ENCODE measurements at regions not wholly inside any gene's neighbourhood (a gene's known extent, or its start where the extent isn't known, plus 50 kb on each side); places are given as distances from the start of the nearest gene placed in this dataset.

- intact Hi-C loops (cut with DNase I), result no loop called here
- H3K4me1 ChIP-seq, result peaks cover under 1 to 3% of the 10 kb centered on the region in 2 donors
- no peak for DNase-seq
- no peaks in the 10 kb centered on the region for H3K9me3 ChIP-seq
- H3K4me3 ChIP-seq (replicated peaks in 1 of 3), result no peak overlapping the region
- no peak overlapping the region for H3K27ac ChIP-seq
- no peak for TF ChIP-seq POLR2A (IDR thresholded peaks at IDR 0.05)
- TF ChIP-seq, protein P1, sequence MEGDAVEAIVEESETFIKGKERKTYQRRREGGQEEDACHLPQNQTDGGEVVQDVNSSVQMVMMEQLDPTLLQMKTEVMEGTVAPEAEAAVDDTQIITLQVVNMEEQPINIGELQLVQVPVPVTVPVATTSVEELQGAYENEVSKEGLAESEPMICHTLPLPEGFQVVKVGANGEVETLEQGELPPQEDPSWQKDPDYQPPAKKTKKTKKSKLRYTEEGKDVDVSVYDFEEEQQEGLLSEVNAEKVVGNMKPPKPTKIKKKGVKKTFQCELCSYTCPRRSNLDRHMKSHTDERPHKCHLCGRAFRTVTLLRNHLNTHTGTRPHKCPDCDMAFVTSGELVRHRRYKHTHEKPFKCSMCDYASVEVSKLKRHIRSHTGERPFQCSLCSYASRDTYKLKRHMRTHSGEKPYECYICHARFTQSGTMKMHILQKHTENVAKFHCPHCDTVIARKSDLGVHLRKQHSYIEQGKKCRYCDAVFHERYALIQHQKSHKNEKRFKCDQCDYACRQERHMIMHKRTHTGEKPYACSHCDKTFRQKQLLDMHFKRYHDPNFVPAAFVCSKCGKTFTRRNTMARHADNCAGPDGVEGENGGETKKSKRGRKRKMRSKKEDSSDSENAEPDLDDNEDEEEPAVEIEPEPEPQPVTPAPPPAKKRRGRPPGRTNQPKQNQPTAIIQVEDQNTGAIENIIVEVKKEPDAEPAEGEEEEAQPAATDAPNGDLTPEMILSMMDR (IDR thresholded peaks at IDR 0.05), result no peak
- H3K27me3 ChIP-seq, result no peaks in the 10 kb centered on the region
- no peaks in the 10 kb centered on the region for H3K36me3 ChIP-seq
Measured at GRCh38 chr2:8053216-8053615, 628.6 kb upstream of the ID2 start.

DNA sequence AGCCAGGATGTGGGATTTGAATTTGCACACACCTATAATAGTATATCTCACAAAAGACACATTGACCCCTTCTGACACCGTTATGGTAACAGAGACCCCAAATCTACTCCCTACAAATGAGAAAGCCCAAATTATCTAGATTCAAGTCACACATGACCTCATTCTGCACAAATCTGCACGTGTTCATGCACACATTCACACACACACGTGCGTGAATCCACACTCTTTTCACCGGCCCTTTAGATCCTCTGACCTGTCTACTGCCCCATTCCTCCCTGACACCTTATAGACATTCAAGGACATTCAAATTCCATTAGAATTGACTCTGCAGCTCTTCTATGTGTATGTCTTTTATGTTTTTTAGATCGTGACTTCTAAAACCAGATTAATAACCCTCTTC lies 627.8 kb upstream of the ID2 start:
- H3K4me1 ChIP-seq, result peaks cover 6 to 10% of the 10 kb centered on the region in 2 donors
- H3K27ac ChIP-seq, result no peak overlapping the region
- no peak for TF ChIP-seq POLR2A (IDR thresholded peaks at IDR 0.05)
- TF ChIP-seq, protein P1 (IDR thresholded peaks at IDR 0.05), result no peak
- H3K36me3 ChIP-seq, result no peaks in the 10 kb centered on the region
- 96 to 97% methylated on average over 6 of the region's 6 CpGs for WGBS, 2 donors
- intact Hi-C loops (cut with DNase I), result no loop called here
- no peak for DNase-seq
- no peaks in the 10 kb centered on the region for H3K27me3 ChIP-seq
- H3K9me3 ChIP-seq, result no peaks in the 10 kb centered on the region
- H3K4me3 ChIP-seq (replicated peaks in 1 of 3), result no peak overlapping the region

- Histone ChIP-seq H3K27me3 (no peaks in the 10 kb centered on the region), H3K36me3 (no peaks in the 10 kb centered on the region), H3K27ac (no peak overlapping the region), H3K4me3 (replicated peaks in 1 of 3) (no peak overlapping the region), H3K4me1 (peaks cover 6 to 10% of the 10 kb centered on the region in 2 donors), H3K9me3 (no peaks in the 10 kb centered on the region)
- DNase-seq, result no peak
- 20 to 34% methylated on average over 2 of the region's 2 CpGs for WGBS, 2 donors
- intact Hi-C loops (cut with DNase I), result no loop called here
- TF ChIP-seq, protein P1 (IDR thresholded peaks at IDR 0.05), result no peak
- no peak for TF ChIP-seq POLR2A (IDR thresholded peaks at IDR 0.05)
Measured at GRCh38 chr2:8058652-8059051, 623.2 kb upstream of the ID2 start.

GRCh38 chr2:8059255-8059654 lies 622.6 kb upstream of the ID2 start:
- Histone ChIP-seq H3K4me1 (peaks cover 6 to 10% of the 10 kb centered on the region in 2 donors), H3K27ac (no peak overlapping the region), H3K9me3 (no peaks in the 10 kb centered on the region), H3K4me3 (replicated peaks in 1 of 3) (no peak overlapping the region), H3K27me3 (no peaks in the 10 kb centered on the region), H3K36me3 (no peaks in the 10 kb centered on the region)
- DNase-seq, result no peak
- 84 to 87% methylated on average over 3 of the region's 3 CpGs for WGBS, 2 donors
- intact Hi-C loops (cut with DNase I), result no loop called here
- no peak for TF ChIP-seq POLR2A (IDR thresholded peaks at IDR 0.05)
- TF ChIP-seq, protein P1 (IDR thresholded peaks at IDR 0.05), result no peak

DNA sequence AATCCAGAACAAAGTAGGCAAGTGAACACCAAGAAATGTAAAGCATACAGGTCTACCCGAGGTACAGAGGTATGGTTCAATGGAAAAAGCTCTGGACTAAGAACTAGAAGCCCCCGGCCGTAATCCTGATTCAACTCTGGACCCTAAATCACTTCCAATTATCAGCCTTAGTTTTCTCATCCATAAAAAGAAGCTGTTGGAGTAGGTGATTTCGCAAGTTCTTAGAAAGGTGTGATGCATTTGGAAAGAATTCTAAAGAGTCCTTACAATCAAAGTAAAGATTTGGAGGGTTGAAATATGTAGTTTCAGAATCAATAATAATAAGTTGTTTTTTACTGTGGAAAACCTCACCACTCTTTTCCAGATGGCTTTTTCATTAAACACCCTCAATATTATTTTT lies 622.1 kb upstream of the ID2 start:
- Histone ChIP-seq H3K27ac (no peak overlapping the region), H3K4me3 (replicated peaks in 1 of 3) (no peak overlapping the region), H3K4me1 (peaks cover 6 to 10% of the 10 kb centered on the region in 2 donors), H3K27me3 (no peaks in the 10 kb centered on the region), H3K36me3 (no peaks in the 10 kb centered on the region), H3K9me3 (no peaks in the 10 kb centered on the region)
- intact Hi-C loops (cut with DNase I), result no loop called here
- no peak for DNase-seq
- no peak for TF ChIP-seq POLR2A (IDR thresholded peaks at IDR 0.05)
- TF ChIP-seq, protein P1 (IDR thresholded peaks at IDR 0.05), result no peak
- 70 to 73% methylated on average over 4 of the region's 4 CpGs for WGBS, 2 donors
